HEK293 (cell line): ENCODE measurements at regions not wholly inside any gene's neighbourhood (a gene's known extent, or its start where the extent isn't known, plus 50 kb on each side); places are given as distances from the start of the nearest gene placed in this dataset.

ENCODE experiments used
- CTCF ChIA-PET: fragments of 350-600 bp; formaldehyde crosslinking; extraction: SDS; loops from one replicate; lab custom pipeline; 2021; ENCODE audit warnings: antibody characterized with exemption; lab: Yijun Ruan, JAX
- POLR2A ChIA-PET: fragments of 300-600 bp; formaldehyde crosslinking; extraction: SDS; loops from one replicate; lab custom pipeline; 2020; ENCODE audit warnings: antibody characterized with exemption, inconsistent platforms; lab: Yijun Ruan, JAX
- H3K27ac ChIP-seq: fragments of 200-500 bp; sonication (Bioruptor generic); 2 replicates; pipeline ENCODE4 v1.5.1; 2014; ENCODE audit warnings: low read depth, low read length, control low read depth, inconsistent platforms; ENCODE audit errors: extremely low read depth
- H3K36me3 ChIP-seq, 2 experiments: fragments of 200-500 bp in 1 of 2; sonication (Bioruptor generic) in 1 of 2; 1 replicate in 1 of 2; 2 replicates in 1 of 2; pipeline ENCODE4 v1.5.1; 2014 to 2017; ENCODE audit warnings: inconsistent platforms in 2 of 2, low read length in 2 of 2; ENCODE audit not compliant: control insufficient read depth in 2 of 2, insufficient read depth in 1 of 2
- H3K4me1 ChIP-seq: fragments of 200-500 bp; sonication (Bioruptor generic); 2 replicates; pipeline ENCODE4 v1.5.1; 2014; ENCODE audit warnings: mild to moderate bottlenecking, low read length, inconsistent platforms; ENCODE audit not compliant: control insufficient read depth, insufficient read depth
- H3K4me3 ChIP-seq: 2 replicates; pipeline ENCODE4 v1.5.1; 2011; ENCODE audit warnings: low read depth, mild to moderate bottlenecking, control low read depth, low read length, moderate library complexity
- H3K9me3 ChIP-seq: fragments of 200-500 bp; sonication (Bioruptor generic); 2 replicates; pipeline ENCODE4 v1.5.1; 2014; ENCODE audit warnings: low read depth, low read length, inconsistent platforms; ENCODE audit not compliant: control insufficient read depth, insufficient read depth
- BCL11B ChIP-seq: fragments of 450-650 bp; formaldehyde crosslinking; IDR thresholded peaks from 2 replicates; pipeline ENCODE4 v1.5.1; 2016; ENCODE audit warnings: low read depth, missing biosample characterization, missing genetic modification characterization
- HOXC10 ChIP-seq: sonication (generic); formaldehyde crosslinking; IDR thresholded peaks from 2 replicates; pipeline ENCODE4 v1.8.1; 2023; ENCODE audit warnings: mild to moderate bottlenecking, missing genetic modification reagents
- PRDM1 ChIP-seq: fragments of 450-650 bp; formaldehyde crosslinking; IDR thresholded peaks from 2 replicates; pipeline ENCODE4; 2016; ENCODE audit warnings: missing biosample characterization, missing genetic modification characterization
- PRDM6 ChIP-seq: fragments of 450-650 bp; formaldehyde crosslinking; IDR thresholded peaks from 2 replicates; pipeline ENCODE4 v1.5.1; 2017; ENCODE audit warnings: missing biosample characterization, missing genetic modification characterization
- SETDB1 ChIP-seq: IDR thresholded peaks from one replicate; pipeline ENCODE4 v1.6.1; 2017; ENCODE audit warnings: mild to moderate bottlenecking, low read length, moderate library complexity, mixed read lengths; ENCODE audit not compliant: insufficient read length
- ZBTB10 ChIP-seq: fragments of 450-650 bp; formaldehyde crosslinking; IDR thresholded peaks from 2 replicates; pipeline ENCODE4 v1.5.1; 2016; ENCODE audit warnings: missing biosample characterization, missing genetic modification characterization
- ZNF174 ChIP-seq: fragments of 450-650 bp; formaldehyde crosslinking; IDR thresholded peaks from 2 replicates; pipeline ENCODE4 v1.5.0; 2017; ENCODE audit warnings: missing biosample characterization, mild to moderate bottlenecking, missing genetic modification characterization
- ZNF18 ChIP-seq: fragments of 450-650 bp; formaldehyde crosslinking; IDR thresholded peaks from 2 replicates; pipeline ENCODE4 v1.5.1; 2016; ENCODE audit warnings: missing biosample characterization, missing genetic modification characterization
- ZNF23 ChIP-seq: fragments of 450-650 bp; formaldehyde crosslinking; IDR thresholded peaks from 2 replicates; pipeline ENCODE4 v1.5.1; 2016; ENCODE audit warnings: missing biosample characterization, missing genetic modification characterization, borderline replicate concordance
- ZNF426 ChIP-seq: fragments of 450-650 bp; formaldehyde crosslinking; IDR thresholded peaks from 2 replicates; pipeline ENCODE4 v1.5.1; 2017; ENCODE audit warnings: missing biosample characterization, missing genetic modification characterization, mild to moderate bottlenecking, inconsistent platforms, moderate library complexity
- ZNF518A ChIP-seq: fragments of 450-650 bp; formaldehyde crosslinking; conservative IDR thresholded peaks from 2 replicates; pipeline ENCODE4 v1.5.1; 2016; ENCODE audit warnings: low read depth, missing biosample characterization, missing genetic modification characterization
- ZNF521 ChIP-seq: fragments of 450-650 bp; formaldehyde crosslinking; IDR thresholded peaks from 2 replicates; pipeline ENCODE4 v1.5.1; 2017; ENCODE audit warnings: missing biosample characterization, mild to moderate bottlenecking, missing genetic modification characterization
- ZNF549 ChIP-seq: fragments of 450-650 bp; IDR thresholded peaks from 2 replicates; pipeline ENCODE4 v1.5.1; 2018; ENCODE audit warnings: missing biosample characterization, missing genetic modification characterization, mild to moderate bottlenecking, inconsistent platforms, moderate library complexity
- ZNF596 ChIP-seq: fragments of 450-650 bp; IDR thresholded peaks from 2 replicates; pipeline ENCODE4 v1.5.0; 2018; ENCODE audit warnings: missing biosample characterization, mild to moderate bottlenecking, missing genetic modification characterization, moderate library complexity
- ZNF645 ChIP-seq: fragments of 450-650 bp; formaldehyde crosslinking; IDR thresholded peaks from 2 replicates; pipeline ENCODE4; 2016; ENCODE audit warnings: missing biosample characterization, missing genetic modification characterization
- ZNF660 ChIP-seq: fragments of 450-650 bp; IDR thresholded peaks from 2 replicates; pipeline ENCODE4 v1.5.1; 2018; ENCODE audit warnings: missing biosample characterization, mild to moderate bottlenecking, missing genetic modification characterization
- ZXDB ChIP-seq: fragments of 450-650 bp; formaldehyde crosslinking; IDR thresholded peaks from 2 replicates; pipeline ENCODE4 v1.5.1; 2016; ENCODE audit warnings: missing biosample characterization, missing genetic modification characterization

- no peak for TF ChIP-seq ZNF518A (tag by site-specific recombination)
- TF ChIP-seq ZNF174 (tag by site-specific recombination), result no peak
- TF ChIP-seq ZNF23 (tag by site-specific recombination), result no peak
- no peak for TF ChIP-seq ZNF549
- TF ChIP-seq ZNF645, result no peak
- TF ChIP-seq BCL11B, result no peak
- TF ChIP-seq PRDM1 (tag by site-specific recombination), result no peak
- no peak for TF ChIP-seq ZNF521 (tag by site-specific recombination)
- TF ChIP-seq PRDM6 (tag by site-specific recombination), result no peak
These were observed 416.0 kb downstream of the PRDM5 start (continued) for GRCh38 chr4:120506536-120506935.

GRCh38 chr4:120498678-120499077, 423.8 kb downstream of the PRDM5 start:
- Histone ChIP-seq H3K27ac (no peak overlapping the region), H3K36me3 (no peaks in the 10 kb centered on the region), H3K4me1 (no peaks in the 10 kb centered on the region), H3K4me3 (no peak overlapping the region), H3K9me3 (no peaks in the 10 kb centered on the region)
- TF ChIP-seq ZNF426 (tag by site-specific recombination), result no peak
- TF ChIP-seq ZNF596 (tag by site-specific recombination), result no peak
- no peak for TF ChIP-seq ZNF660 (tag by site-specific recombination)
- no peak for TF ChIP-seq ZNF18 (tag by site-specific recombination)
- no peak for TF ChIP-seq PRDM1 (tag by site-specific recombination)
- TF ChIP-seq HOXC10, result no peak
- no peak for TF ChIP-seq SETDB1
- TF ChIP-seq ZXDB (tag by site-specific recombination), result no peak
- no peak for TF ChIP-seq ZBTB10 (tag by site-specific recombination)
- no peak for TF ChIP-seq ZNF521 (tag by site-specific recombination)
- CTCF ChIA-PET, result no interaction called here
- POLR2A ChIA-PET, result no interaction called here
